ENCODE measurements at regions not wholly inside any gene's neighbourhood (a gene's known extent, or its start where the extent isn't known, plus 50 kb on each side); places are given as distances from the start of the nearest gene placed in this dataset.

- DNase-seq: no peak
These were observed 190.5 kb upstream of the RARB start for GRCh38 chr3:25237602-25238001.

- DNase-seq: no peak
These were observed 189.0 kb upstream of the RARB start for GRCh38 chr3:25239042-25239441.

- no peak for DNase-seq
These were observed 181.2 kb upstream of the RARB start for GRCh38 chr3:25246913-25247312.

GRCh38 chr3:25252291-25252690, 175.8 kb upstream of the RARB start:
- no peak for DNase-seq

- DNase-seq: no peak
These were observed 171.0 kb upstream of the RARB start for GRCh38 chr3:25257026-25257425.

- no peak for DNase-seq
These were observed 168.2 kb upstream of the RARB start for GRCh38 chr3:25259871-25260270.

GRCh38 chr3:25262322-25262721, 165.7 kb upstream of the RARB start:
- DNase-seq: no peak

- no peak for DNase-seq
These were observed 162.8 kb upstream of the RARB start for GRCh38 chr3:25265284-25265683.

GRCh38 chr3:25266677-25267076, 161.4 kb upstream of the RARB start:
- no peak for DNase-seq

- no peak for DNase-seq
These were observed 156.0 kb upstream of the RARB start for GRCh38 chr3:25272090-25272489.

GRCh38 chr3:25273582-25274171, 154.4 kb upstream of the RARB start:
- no peak for DNase-seq

- DNase-seq: no peak
These were observed 150.6 kb upstream of the RARB start for GRCh38 chr3:25277503-25277902.

- DNase-seq: no peak
These were observed 146.9 kb upstream of the RARB start for GRCh38 chr3:25281041-25281731.

GRCh38 chr3:25281732-25282126, 146.3 kb upstream of the RARB start:
- DNase-seq: no peak

GRCh38 chr3:25283613-25284012, 144.4 kb upstream of the RARB start:
- no peak for DNase-seq

GRCh38 chr3:25284249-25284648, 143.8 kb upstream of the RARB start:
- no peak for DNase-seq

- DNase-seq: peak; percentile 14
These were observed 140.7 kb upstream of the RARB start for GRCh38 chr3:25287291-25287884.

- DNase-seq: no peak
These were observed 139.7 kb upstream of the RARB start for GRCh38 chr3:25288413-25288812.

- no peak for DNase-seq
These were observed 138.9 kb upstream of the RARB start for GRCh38 chr3:25289156-25289555.

- no peak for DNase-seq
These were observed 138.4 kb upstream of the RARB start for GRCh38 chr3:25289663-25290062.

- DNase-seq: no peak
These were observed 136.6 kb upstream of the RARB start for GRCh38 chr3:25291481-25291905.

- DNase-seq: no peak
These were observed 136.0 kb upstream of the RARB start for GRCh38 chr3:25292036-25292435.

- DNase-seq: no peak
These were observed 135.5 kb upstream of the RARB start for GRCh38 chr3:25292595-25292994.

GRCh38 chr3:25293736-25294135, 134.3 kb upstream of the RARB start:
- no peak for DNase-seq

All from hindlimb muscle (tissue), 1 donor.